ENCODE measurements at regions not wholly inside any gene's neighbourhood (a gene's known extent, or its start where the extent isn't known, plus 50 kb on each side); places are given as distances from the start of the nearest gene placed in this dataset.

DNA sequence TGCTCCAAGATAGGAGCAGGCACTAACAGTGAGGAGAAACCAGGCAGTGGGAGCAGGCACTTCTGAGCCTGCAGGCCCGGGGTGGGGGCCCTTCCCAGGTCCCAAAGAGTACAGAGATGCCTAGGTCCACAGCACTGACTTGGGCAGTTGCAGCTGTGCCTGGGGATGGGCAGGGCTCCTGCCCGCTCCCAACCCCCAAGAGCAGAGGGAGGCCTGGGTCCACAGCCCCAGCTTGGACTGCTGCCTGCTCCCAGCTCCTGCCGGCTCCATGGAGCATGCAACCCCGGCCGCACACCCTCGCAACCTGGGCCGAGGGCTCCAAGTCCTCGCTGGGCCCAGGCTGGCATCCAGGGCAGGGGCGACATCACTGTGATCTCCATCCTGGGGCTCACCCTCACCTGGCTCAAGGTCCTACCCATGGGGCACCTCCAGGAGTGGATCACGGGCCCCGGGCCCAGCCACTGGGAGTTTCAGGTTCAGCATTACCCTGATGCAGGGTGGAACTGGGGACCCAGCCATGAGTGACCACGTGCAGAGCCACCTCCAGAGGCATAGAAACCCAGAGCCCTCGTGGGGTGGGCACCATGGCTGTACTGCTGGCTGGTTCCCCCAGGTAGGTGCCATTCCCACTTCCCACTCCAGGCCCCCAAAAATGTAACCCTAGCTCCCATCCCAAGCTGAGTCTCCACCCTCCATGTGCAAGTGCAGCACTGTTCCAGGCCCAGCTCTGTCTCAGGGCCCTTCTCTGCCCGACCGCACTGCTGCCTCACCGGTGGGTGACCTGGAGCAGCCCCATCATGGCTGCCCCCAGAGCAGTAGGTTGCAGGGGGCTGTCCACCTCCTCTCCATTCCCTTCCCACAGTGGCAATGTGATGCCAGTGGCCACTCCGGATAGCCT, 325.6 kb downstream of the NR4A2 start:
- no peaks in the 10 kb centered on the region for H4K20me1 ChIP-seq (replicated peaks in 1 of 2; ENCODE audit: control insufficient read depth in 1 of 2, insufficient read depth in 2 of 2, low read length in 2 of 2)
- H2BK15ac ChIP-seq (ENCODE audit: low read length), result no peak overlapping the region
- H3K4me1 ChIP-seq (replicated peaks in 1 of 4; ENCODE audit: control insufficient read depth in 3 of 4, insufficient read depth in 4 of 4, low read length in 3 of 4), result no peaks in the 10 kb centered on the region; a peak in 1 of 7 replicates
- H2BK20ac ChIP-seq (ENCODE audit: low read length), result no peak overlapping the region
- WGBS, 2 experiments (ENCODE audit: extremely low coverage in 1 of 2, insufficient coverage in 1 of 2, insufficient read length in 1 of 2, insufficient replicate concordance in 2 of 2, low coverage in 1 of 2, low lambda C conversion rate in 2 of 2, missing lambda C conversion rate in 1 of 2), result 93% methylated on average over 11 of the region's 17 CpGs; no CpG with 5 or more reads in 1 of the 2 experiments
- no peak overlapping the region for H2BK12ac ChIP-seq (ENCODE audit: low read depth, low read length)
- no peak overlapping the region for H3K18ac ChIP-seq (ENCODE audit: extremely low read depth, low read length)
- H3K36me3 ChIP-seq (ENCODE audit: control insufficient read depth in 2 of 4, insufficient read depth in 4 of 4, low read length in 3 of 4), result no peaks in the 10 kb centered on the region
- TF ChIP-seq RFX5 (IDR thresholded peaks at IDR 0.05; ENCODE audit: borderline replicate concordance, low read depth, low read length) (no peak), SUZ12 (IDR thresholded peaks at IDR 0.05; ENCODE audit: low read length) (no peak), SIRT6 (IDR thresholded peaks at IDR 0.05; ENCODE audit: low read length) (no peak), EZH2 (IDR thresholded peaks at IDR 0.05; ENCODE audit: low read depth, low read length, severe bottlenecking) (no peak), CHD1 (IDR thresholded peaks at IDR 0.05; ENCODE audit: low read depth, low read length) (no peak), NRF1 (IDR thresholded peaks at IDR 0.05; ENCODE audit: low read depth, low read length) (no peak), EGR1 (IDR thresholded peaks at IDR 0.05; ENCODE audit: borderline replicate concordance, low read depth, low read length) (no peak)
- H4K91ac ChIP-seq (replicated peaks; ENCODE audit: insufficient read length, low read length), result no peak overlapping the region
- H3K56ac ChIP-seq (replicated peaks; ENCODE audit: insufficient read length, low read depth, low read length), result no peak overlapping the region
- no peaks in the 10 kb centered on the region for H3K79me2 ChIP-seq (ENCODE audit: control insufficient read depth in 1 of 2, insufficient read depth in 2 of 2, low read length in 2 of 2)
- no peaks in the 10 kb centered on the region for H3K23me2 ChIP-seq (ENCODE audit: low read depth, low read length)
- no peak for DNase-seq (ENCODE audit: low read depth in 1 of 2, low spot score in 2 of 2)
- no peak overlapping the region for H2BK5ac ChIP-seq (ENCODE audit: low read depth, low read length)
- ChIA-PET CTCF (ENCODE audit: partially characterized antibody) (interaction anchor here (0.7 to 2.5 kb wide), 5 partner anchors 9 to 1538 kb away, joined by 3 to 13 read pairs (median 4); no protein-coding TSS in a partner anchor), POLR2A (ENCODE audit: partially characterized antibody) (interaction anchor here (0.6 to 1.2 kb wide), 3 partner anchors 8 to 41 kb away, joined by 3 to 5 read pairs (median 3); no protein-coding TSS in a partner anchor)
- no peak overlapping the region for H3K23ac ChIP-seq (ENCODE audit: insufficient read length)
- no peak overlapping the region for H2BK120ac ChIP-seq (replicated peaks; ENCODE audit: low read depth, low read length)
- H3K9me3 ChIP-seq (ENCODE audit: insufficient read depth in 2 of 2, low read depth in 1 of 2, low read length in 1 of 2), result 0 out of 4 replicates have a peak, but pooled peaks cover 0 to 3% of the 10 kb centered on the region in 2 experiments
- no peak overlapping the region for H3K4ac ChIP-seq (replicated peaks; ENCODE audit: insufficient read length, low read depth, low read length)
- no peak for FAIRE-seq
- H3K4me3 ChIP-seq (ENCODE audit: extremely low read depth in 1 of 4, insufficient read depth in 2 of 4, low read depth in 3 of 4, low read length in 4 of 4), result no peak overlapping the region
- no peak overlapping the region for H4K5ac ChIP-seq (ENCODE audit: insufficient read length, low read depth, low read length)
- H3K79me1 ChIP-seq (ENCODE audit: low read depth, low read length), result no peaks in the 10 kb centered on the region
- H3K14ac ChIP-seq (ENCODE audit: insufficient read length), result no peak overlapping the region
- H3K9ac ChIP-seq (replicated peaks in 1 of 4; ENCODE audit: extremely low read depth in 1 of 4, low read depth in 3 of 4, low read length in 3 of 4), result no peak overlapping the region
- H3K27ac ChIP-seq (ENCODE audit: low read depth, low read length), result no peak overlapping the region
- no peak overlapping the region for H2AFZ ChIP-seq (ENCODE audit: low read length)
- no peak overlapping the region for H3K4me2 ChIP-seq (ENCODE audit: insufficient read depth in 1 of 2, low read depth in 2 of 2, low read length in 2 of 2)
- no peaks in the 10 kb centered on the region for H3K27me3 ChIP-seq (replicated peaks in 1 of 4; ENCODE audit: control insufficient read depth in 3 of 4, extremely low read depth in 1 of 4, insufficient read depth in 3 of 4, low read length in 3 of 4)
- no peak overlapping the region for H2AK5ac ChIP-seq (ENCODE audit: low read depth, low read length)
- H4K8ac ChIP-seq (ENCODE audit: extremely low read depth, insufficient read depth, low read length), result no peak overlapping the region

Measured in H1 (cell line).